DMS 273 (cell line): ENCODE measurements at regions not wholly inside any gene's neighbourhood (a gene's known extent, or its start where the extent isn't known, plus 50 kb on each side); places are given as distances from the start of the nearest gene placed in this dataset.
A peak's percentile ranks its signal among the peaks of the same experiment; 100 is the strongest.
"Not testable (repeated sequence)": the region's sequence is repeated elsewhere in the genome, so short reads cannot be mapped to it uniquely, and the experiment has no call there.

Source experiments
- DNase-seq: peaks from one replicate; lab custom pipeline; 2025; ENCODE audit not compliant: unreplicated experiment; lab: John Stamatoyannopoulos, UW

GRCh38 chr2:39487398-39488250 is 50.5 kb upstream of the MAP4K3 start:
- DNase-seq, result no peak

GRCh38 chr2:39488450-39488849 is 51.4 kb upstream of the MAP4K3 start:
- no peak for DNase-seq

- no peak for DNase-seq
Measured at GRCh38 chr2:39490586-39490985, 53.5 kb upstream of the MAP4K3 start.

GRCh38 chr2:39491653-39492052 is 54.6 kb upstream of the MAP4K3 start:
- DNase-seq, result no peak

GRCh38 chr2:39492095-39492590 is 55.1 kb upstream of the MAP4K3 start:
- no peak for DNase-seq

- no peak for DNase-seq
Measured at GRCh38 chr2:39492716-39493115, 55.6 kb upstream of the MAP4K3 start.

GRCh38 chr2:39494784-39495251 is 57.7 kb upstream of the MAP4K3 start:
- DNase-seq, result no peak

GRCh38 chr2:39497082-39497801 is 60.2 kb upstream of the MAP4K3 start:
- no peak for DNase-seq

- not testable (repeated sequence) for DNase-seq
Measured at GRCh38 chr2:39498176-39498575, 61.1 kb upstream of the MAP4K3 start.

GRCh38 chr2:39498786-39499185 is 61.7 kb upstream of the MAP4K3 start:
- no peak for DNase-seq

GRCh38 chr2:39499336-39499735 is 62.3 kb upstream of the MAP4K3 start:
- peak; percentile 21 for DNase-seq

GRCh38 chr2:39501412-39501811 is 64.3 kb upstream of the MAP4K3 start:
- DNase-seq, result no peak

GRCh38 chr2:39503277-39503676 is 66.2 kb upstream of the MAP4K3 start:
- no peak for DNase-seq

GRCh38 chr2:39504790-39505335 is 67.8 kb upstream of the MAP4K3 start:
- no peak for DNase-seq

GRCh38 chr2:39506215-39506614 is 69.1 kb upstream of the MAP4K3 start:
- no peak for DNase-seq

- DNase-seq, result no peak
Measured at GRCh38 chr2:39508198-39508597, 71.1 kb upstream of the MAP4K3 start.

GRCh38 chr2:39510140-39510539 is 73.1 kb upstream of the MAP4K3 start:
- DNase-seq, result no peak

GRCh38 chr2:39511219-39511604 is 74.1 kb upstream of the MAP4K3 start:
- no peak for DNase-seq

GRCh38 chr2:39511605-39512433 is 74.7 kb upstream of the MAP4K3 start:
- DNase-seq, result no peak

- no peak for DNase-seq
Measured at GRCh38 chr2:39512434-39512935, 75.4 kb upstream of the MAP4K3 start.

GRCh38 chr2:39512941-39513340 is 75.9 kb upstream of the MAP4K3 start:
- no peak for DNase-seq
